Ammon's horn (tissue), 1 donor: ENCODE measurements at regions not wholly inside any gene's neighbourhood (a gene's known extent, or its start where the extent isn't known, plus 50 kb on each side); places are given as distances from the start of the nearest gene placed in this dataset.
"Not testable (repeated sequence)": the region's sequence is repeated elsewhere in the genome, so short reads cannot be mapped to it uniquely, and the experiment has no call there.

Experiments
- DNase-seq: peaks from one replicate; pipeline ENCODE4 v3.0.0-alpha.2; 2016; ENCODE audit warnings: low spot score

- DNase-seq: not testable (repeated sequence)
Observed at GRCh38 chr2:7641272-7641671, 724.1 kb downstream of the RNF144A start.

GRCh38 chr2:7646024-7646423 lies 728.8 kb downstream of the RNF144A start:
- DNase-seq: no peak

- DNase-seq: peak; percentile 18
Observed at GRCh38 chr2:7646661-7647060, 729.4 kb downstream of the RNF144A start.

- DNase-seq: no peak
Observed at GRCh38 chr2:7648221-7648795, 731.1 kb downstream of the RNF144A start.

GRCh38 chr2:7649461-7650228 lies 732.4 kb downstream of the RNF144A start:
- DNase-seq: no peak

- no peak for DNase-seq
Observed at GRCh38 chr2:7653617-7654016, 736.4 kb downstream of the RNF144A start.

GRCh38 chr2:7655629-7656028 lies 738.4 kb downstream of the RNF144A start:
- no peak for DNase-seq

GRCh38 chr2:7657526-7657925 lies 740.3 kb downstream of the RNF144A start:
- DNase-seq: not testable (repeated sequence)

GRCh38 chr2:7658486-7658885 lies 741.3 kb downstream of the RNF144A start:
- no peak for DNase-seq

GRCh38 chr2:7660816-7661215 lies 743.6 kb downstream of the RNF144A start:
- DNase-seq: no peak

GRCh38 chr2:7661502-7661901 lies 744.3 kb downstream of the RNF144A start:
- DNase-seq: no peak

- no peak for DNase-seq
Observed at GRCh38 chr2:7665880-7666279, 748.7 kb downstream of the RNF144A start.

- DNase-seq: peak; percentile 44
Observed at GRCh38 chr2:7666596-7667259, 749.5 kb downstream of the RNF144A start.

GRCh38 chr2:7667260-7667757 lies 750.1 kb downstream of the RNF144A start:
- no peak for DNase-seq

- DNase-seq: no peak
Observed at GRCh38 chr2:7670905-7671641, 753.9 kb downstream of the RNF144A start.

- no peak for DNase-seq
Observed at GRCh38 chr2:7672027-7672684, 754.9 kb downstream of the RNF144A start.

- no peak for DNase-seq
Observed at GRCh38 chr2:7672685-7673071, 755.5 kb downstream of the RNF144A start.

GRCh38 chr2:7673101-7673500 lies 755.9 kb downstream of the RNF144A start:
- no peak for DNase-seq

GRCh38 chr2:7673853-7674252 lies 756.6 kb downstream of the RNF144A start:
- DNase-seq: no peak

- no peak for DNase-seq
Observed at GRCh38 chr2:7674606-7675005, 757.4 kb downstream of the RNF144A start.

- no peak for DNase-seq
Observed at GRCh38 chr2:7676714-7677113, 759.5 kb downstream of the RNF144A start.
